ENCODE measurements at regions not wholly inside any gene's neighbourhood (a gene's known extent, or its start where the extent isn't known, plus 50 kb on each side); places are given as distances from the start of the nearest gene placed in this dataset.

- TF ChIP-seq TIGD3 (CRISPR knock-in tag; IDR thresholded peaks at IDR 0.05; ENCODE audit: borderline replicate concordance) (no peak), POGZ (CRISPR knock-in tag; IDR thresholded peaks at IDR 0.05) (no peak)
These were observed 386.8 kb upstream of the JAG1 start (continued) for GRCh38 chr20:11060423-11061185.

- H3K4me3 ChIP-seq (replicated peaks in 1 of 3; ENCODE audit: insufficient read depth in 1 of 3, low read depth in 2 of 3, low read length in 3 of 3), result no peak overlapping the region
- in situ Hi-C loops (cut with HindIII; ENCODE audit: extremely low pct_ligation_motif_present, low pct_unique_long_range_greater_than_20kb), result no loop called here
These were observed 389.6 kb upstream of the JAG1 start for GRCh38 chr20:11063444-11063843.

More at GRCh38 chr20:11063444-11063843, 389.6 kb upstream of the JAG1 start:
- Histone ChIP-seq H4K20me1 (ENCODE audit: insufficient read depth, low read length) (no peaks in the 10 kb centered on the region), H3K9ac (ENCODE audit: insufficient read depth, low read depth, low read length) (no peak overlapping the region), H2AFZ (ENCODE audit: low read length) (no peak overlapping the region), H3K9me3 (ENCODE audit: low read length) (no peaks in the 10 kb centered on the region), H3K4me2 (ENCODE audit: low read depth, low read length) (no peak overlapping the region), H3K4me1 (ENCODE audit: insufficient read depth, low read length) (no peaks in the 10 kb centered on the region), H3K36me3 (replicated peaks in 1 of 2; ENCODE audit: control insufficient read depth in 1 of 2, insufficient read depth in 2 of 2, low read length in 2 of 2) (no peaks in the 10 kb centered on the region), H3K27ac (ENCODE audit: extremely low read length, insufficient read depth, low read length) (no peak overlapping the region), H3K27me3 (ENCODE audit: control insufficient read depth in 1 of 2, insufficient read depth in 2 of 2, low read length in 2 of 2) (no peaks in the 10 kb centered on the region), H3K79me2 (ENCODE audit: insufficient read depth, low read length) (no peaks in the 10 kb centered on the region)
- POLR2A ChIA-PET, result no interaction called here
- intact Hi-C loops (cut with micrococcal nuclease; ENCODE audit: unreplicated experiment), result no loop called here
- CTCF ChIA-PET (ENCODE audit: low intra/inter-chr PET ratio, low total read pairs), result no interaction called here
- FAIRE-seq, result no peak
- TF ChIP-seq AFF4 (CRISPR knock-in tag; IDR thresholded peaks at IDR 0.05), result no peak
- no peak for TF ChIP-seq ZBED4 (CRISPR knock-in tag; IDR thresholded peaks at IDR 0.05; ENCODE audit: borderline replicate concordance)
- no peak for TF ChIP-seq HOXA3 (CRISPR knock-in tag; IDR thresholded peaks at IDR 0.05)
- no peak for TF ChIP-seq ZNF34 (CRISPR knock-in tag; IDR thresholded peaks at IDR 0.05; ENCODE audit: borderline replicate concordance)
- no peak for TF ChIP-seq CCDC6 (CRISPR knock-in tag; IDR thresholded peaks at IDR 0.05)
- no peak for TF ChIP-seq REPIN1 (CRISPR knock-in tag; IDR thresholded peaks at IDR 0.05; ENCODE audit: borderline replicate concordance, low read depth)
- no peak for TF ChIP-seq PTBP1 (IDR thresholded peaks at IDR 0.05; ENCODE audit: low read depth, low read length, poor library complexity, severe bottlenecking)
- no peak for ATAC-seq
- BruUV-seq (replicated peaks), result no TSS peak
- no peak for DNase-seq (ENCODE audit: low spot score)
- WGBS (ENCODE audit: low lambda C conversion rate), result under 1% methylated on average over 3 of the region's 3 CpGs
